Activated T-cell treated with anti-CD3 and anti-CD28 coated beads for 48 hours (primary cell): ENCODE measurements at regions not wholly inside any gene's neighbourhood (a gene's known extent, or its start where the extent isn't known, plus 50 kb on each side); places are given as distances from the start of the nearest gene placed in this dataset.

Experiments
- DNase-seq: peaks from one replicate; pipeline ENCODE4 v3.0.0-alpha.2; 2020; ENCODE audit warnings: low read depth

- no peak for DNase-seq
These were observed 136.9 kb downstream of the RWDD3 start for GRCh38 chr1:95370691-95371562.

- no peak for DNase-seq
These were observed 137.8 kb downstream of the RWDD3 start for GRCh38 chr1:95371666-95372282.

- no peak for DNase-seq
These were observed 141.2 kb downstream of the RWDD3 start for GRCh38 chr1:95375174-95375573.

GRCh38 chr1:95380909-95381308, 146.9 kb downstream of the RWDD3 start:
- no peak for DNase-seq

- no peak for DNase-seq
These were observed 148.2 kb downstream of the RWDD3 start for GRCh38 chr1:95382000-95382786.

GRCh38 chr1:95383111-95383510, 149.1 kb downstream of the RWDD3 start:
- DNase-seq: no peak

- peak; percentile 1 for DNase-seq
These were observed 150.6 kb downstream of the RWDD3 start for GRCh38 chr1:95384567-95384966.

- no peak for DNase-seq
These were observed 152.4 kb downstream of the RWDD3 start for GRCh38 chr1:95386371-95386770.

GRCh38 chr1:95386915-95387314, 152.9 kb downstream of the RWDD3 start:
- DNase-seq: no peak

GRCh38 chr1:95388031-95388430, 154.0 kb downstream of the RWDD3 start:
- no peak for DNase-seq

- DNase-seq: no peak
These were observed 159.4 kb downstream of the RWDD3 start for GRCh38 chr1:95393434-95393833.

- DNase-seq: no peak
These were observed 162.5 kb downstream of the RWDD3 start for GRCh38 chr1:95396557-95396956.

GRCh38 chr1:95402780-95403179, 168.8 kb downstream of the RWDD3 start:
- no peak for DNase-seq

- DNase-seq: no peak
These were observed 172.3 kb downstream of the RWDD3 start for GRCh38 chr1:95406279-95406678.

- no peak for DNase-seq
These were observed 173.3 kb downstream of the RWDD3 start for GRCh38 chr1:95407131-95407885.

GRCh38 chr1:95407886-95408291, 173.9 kb downstream of the RWDD3 start:
- DNase-seq: no peak

GRCh38 chr1:95408507-95409136, 174.6 kb downstream of the RWDD3 start:
- DNase-seq: no peak

- DNase-seq: no peak
These were observed 175.3 kb downstream of the RWDD3 start for GRCh38 chr1:95409276-95409675.

GRCh38 chr1:95409901-95410300, 175.9 kb downstream of the RWDD3 start:
- DNase-seq: no peak

- no peak for DNase-seq
These were observed 181.1 kb downstream of the RWDD3 start for GRCh38 chr1:95415146-95415545.

GRCh38 chr1:95426772-95427171, 192.8 kb downstream of the RWDD3 start:
- DNase-seq: no peak

- no peak for DNase-seq
These were observed 193.5 kb downstream of the RWDD3 start for GRCh38 chr1:95427525-95427924.
